Fibroblast of skin of abdomen (primary cell): ENCODE measurements at regions not wholly inside any gene's neighbourhood (a gene's known extent, or its start where the extent isn't known, plus 50 kb on each side); places are given as distances from the start of the nearest gene placed in this dataset.
"Not testable (repeated sequence)": the region's sequence is repeated elsewhere in the genome, so short reads cannot be mapped to it uniquely, and the experiment has no call there.

Source experiments
- DNase-seq: peaks from one replicate; pipeline ENCODE4 v3.0.0-alpha.2; 2013

DNA sequence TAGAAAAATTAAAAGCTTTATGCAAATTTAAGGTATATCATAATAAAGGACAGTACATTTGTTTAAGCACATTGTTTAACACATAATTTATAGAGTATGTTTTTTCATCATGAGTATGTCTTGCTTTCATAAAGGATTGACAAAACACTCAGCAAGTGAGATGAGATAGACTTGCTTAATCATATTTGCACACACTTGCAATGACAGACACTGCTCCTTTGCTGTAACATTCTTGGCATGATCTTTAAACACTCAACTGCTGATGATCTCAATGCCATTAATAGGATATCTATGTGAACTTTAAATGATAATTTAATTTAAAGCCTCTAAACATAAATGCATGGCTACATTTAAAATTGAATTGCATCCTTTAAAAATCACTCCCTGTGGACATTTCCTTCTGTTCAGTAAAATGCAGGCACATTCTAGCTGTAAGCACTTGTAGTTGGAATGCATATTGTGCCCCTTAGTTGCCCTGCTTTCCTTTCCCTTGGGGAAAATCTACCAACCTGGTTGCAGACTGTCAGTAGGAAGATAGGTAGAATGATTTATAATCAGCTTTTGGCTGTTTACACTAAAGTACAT is 979.0 kb downstream of the TMTC2 start:
- no peak for DNase-seq

DNA sequence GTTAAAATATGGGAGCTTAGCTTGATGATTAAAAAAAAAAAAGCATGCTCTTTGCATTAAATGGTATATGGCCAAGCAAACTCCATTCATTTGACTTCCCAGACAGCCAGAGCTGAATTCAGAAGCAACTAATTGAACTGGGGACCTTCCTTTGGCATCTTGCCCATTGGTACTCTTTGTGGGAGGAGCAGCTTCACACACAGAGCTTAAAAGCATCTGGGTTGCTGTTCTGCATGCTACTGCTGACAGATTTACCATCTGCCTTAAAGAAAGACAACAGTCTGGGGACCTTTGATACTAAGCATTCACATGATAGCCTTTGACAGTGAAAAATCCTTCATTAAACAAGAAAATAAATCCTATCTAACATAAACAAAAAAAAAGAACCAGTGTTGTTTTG is 977.9 kb downstream of the TMTC2 start:
- peak; percentile 13 for DNase-seq

GRCh38 chr12:83660727-83661358 is 974.1 kb downstream of the TMTC2 start:
- DNase-seq: no peak

GRCh38 chr12:83659321-83659720 is 972.6 kb downstream of the TMTC2 start:
- DNase-seq: no peak

DNA sequence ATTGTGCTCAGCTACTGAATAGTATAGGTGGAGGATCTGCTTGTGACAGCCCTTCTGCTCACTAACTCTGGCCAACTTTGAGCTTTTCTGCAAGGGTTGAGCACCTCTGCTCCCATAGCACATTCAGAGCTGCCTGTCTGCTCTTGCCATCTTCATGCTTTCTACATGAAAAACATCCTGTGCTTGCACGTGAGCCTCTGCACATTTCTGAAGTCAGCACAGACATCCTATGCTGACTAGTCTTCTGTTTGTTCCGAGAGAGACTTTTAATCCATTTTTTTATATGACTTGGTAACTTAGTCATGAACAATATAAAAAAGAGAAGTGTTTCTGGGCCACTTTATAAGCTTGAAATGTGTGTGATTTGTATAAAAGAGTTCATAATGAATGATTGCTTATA is 969.3 kb downstream of the TMTC2 start:
- no peak for DNase-seq

GRCh38 chr12:83642205-83642604 is 955.5 kb downstream of the TMTC2 start:
- no peak for DNase-seq

DNA sequence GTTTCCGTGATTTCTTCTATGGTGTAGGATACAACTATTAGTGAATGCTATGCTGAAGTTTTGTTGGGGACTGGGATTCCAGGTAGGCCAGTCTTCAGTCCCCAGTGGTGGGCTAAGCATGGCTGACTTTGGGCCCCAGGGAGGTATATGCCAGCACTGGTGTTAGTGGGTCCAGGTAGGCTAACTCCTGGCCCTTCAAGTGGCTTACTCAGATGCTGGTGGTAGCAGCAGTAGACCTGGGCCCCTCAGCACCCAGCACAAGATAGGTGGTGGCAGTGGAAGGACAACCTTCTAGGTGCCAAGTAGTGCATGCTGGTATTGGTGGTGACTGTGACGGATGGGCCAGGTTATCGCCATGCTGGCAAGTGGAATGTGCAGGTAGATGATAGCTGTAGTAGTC is 955.1 kb downstream of the TMTC2 start:
- DNase-seq: no peak

DNA sequence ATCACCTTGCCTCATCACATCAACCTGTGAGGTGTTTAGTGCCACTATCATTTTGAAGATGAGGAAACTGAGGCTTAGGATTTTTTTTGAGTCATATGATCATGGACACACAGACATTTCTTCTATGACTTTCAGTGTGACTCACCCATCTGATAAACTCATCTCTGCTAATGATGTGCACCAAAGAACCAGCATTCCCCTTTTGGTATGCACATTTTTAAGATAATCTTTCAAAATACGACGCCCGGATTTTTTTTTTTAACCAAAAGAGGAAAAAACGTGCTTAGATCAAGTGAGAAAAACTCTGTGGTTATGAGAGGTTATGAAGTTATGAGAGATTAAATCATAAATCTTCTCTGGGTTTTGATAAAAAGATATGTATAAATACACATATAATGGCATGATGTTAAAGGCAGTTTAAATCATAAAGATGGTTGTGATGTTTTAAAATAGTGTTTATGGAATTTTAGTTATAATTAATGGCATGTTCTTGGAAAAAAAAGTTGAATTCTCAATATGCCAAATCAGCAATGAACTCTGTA is 948.1 kb downstream of the TMTC2 start:
- peak; percentile 24 for DNase-seq

DNA sequence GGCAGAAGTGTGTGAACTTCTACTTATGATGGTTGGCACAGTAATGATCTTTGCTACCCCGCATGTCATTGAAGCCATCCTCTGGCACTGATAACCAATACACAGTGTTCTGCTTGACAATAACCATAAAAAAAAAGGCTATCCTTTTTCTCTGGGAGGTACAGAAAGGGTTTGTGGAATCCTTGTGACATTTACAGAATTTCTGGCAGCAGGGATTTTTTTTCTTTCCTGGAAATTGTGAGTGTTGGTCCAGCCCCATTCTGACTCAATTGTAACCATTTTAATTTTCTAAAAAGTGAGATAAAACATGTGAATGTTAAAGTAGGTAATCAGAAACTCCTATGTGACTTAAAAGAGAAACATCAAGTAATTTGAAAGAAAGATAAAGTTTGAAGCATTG is 943.8 kb downstream of the TMTC2 start:
- DNase-seq: no peak

- DNase-seq: no peak
These were observed 943.2 kb downstream of the TMTC2 start for GRCh38 chr12:83629931-83630330.

- DNase-seq: no peak
These were observed 935.5 kb downstream of the TMTC2 start for GRCh38 chr12:83622205-83622604.

GRCh38 chr12:83619973-83620372 is 933.3 kb downstream of the TMTC2 start:
- DNase-seq: no peak

- no peak for DNase-seq
These were observed 928.4 kb downstream of the TMTC2 start for GRCh38 chr12:83615152-83615551.

DNA sequence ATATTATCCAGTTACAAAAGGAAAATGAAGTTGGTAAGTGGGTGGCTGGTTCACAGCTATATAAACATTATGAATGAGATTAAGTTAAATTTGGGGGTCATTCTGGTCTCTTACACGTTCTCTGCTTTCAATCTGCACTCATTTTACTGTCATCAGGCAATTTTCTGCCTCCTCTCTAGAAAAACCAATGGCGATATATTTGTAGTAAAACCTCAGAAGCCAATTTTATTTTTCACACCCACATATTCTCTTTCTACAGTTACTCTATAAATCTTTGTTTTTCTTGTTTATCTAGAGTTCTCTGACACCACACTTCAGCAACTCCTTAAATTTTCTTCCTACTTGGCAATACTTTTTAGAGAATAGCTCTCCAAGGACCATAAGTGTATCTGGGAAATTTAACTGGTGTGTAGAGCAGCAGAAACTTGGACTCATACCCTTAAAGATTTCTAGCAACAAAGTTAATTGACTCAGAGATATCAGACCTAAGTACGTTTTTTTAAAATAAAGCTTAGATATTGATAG is 926.9 kb downstream of the TMTC2 start:
- no peak for DNase-seq

DNA sequence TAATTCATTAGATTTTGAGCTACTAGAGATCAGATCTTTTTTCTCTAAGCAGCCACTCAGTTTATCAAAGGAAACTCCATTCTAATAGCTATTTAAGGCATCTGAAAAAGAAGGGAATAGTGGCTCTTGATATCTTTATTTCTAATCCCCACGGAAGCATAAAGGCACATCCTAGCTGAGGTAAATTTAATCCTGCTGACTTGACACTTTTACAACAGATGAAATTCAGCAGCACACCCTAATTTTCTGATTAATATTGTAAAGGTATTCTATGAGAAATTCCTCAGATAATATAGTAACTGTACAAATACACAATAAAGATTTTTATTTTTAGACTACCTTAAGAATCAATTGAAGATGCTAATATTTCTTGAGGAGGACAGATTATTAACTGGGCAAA is 916.4 kb downstream of the TMTC2 start:
- no peak for DNase-seq

DNA sequence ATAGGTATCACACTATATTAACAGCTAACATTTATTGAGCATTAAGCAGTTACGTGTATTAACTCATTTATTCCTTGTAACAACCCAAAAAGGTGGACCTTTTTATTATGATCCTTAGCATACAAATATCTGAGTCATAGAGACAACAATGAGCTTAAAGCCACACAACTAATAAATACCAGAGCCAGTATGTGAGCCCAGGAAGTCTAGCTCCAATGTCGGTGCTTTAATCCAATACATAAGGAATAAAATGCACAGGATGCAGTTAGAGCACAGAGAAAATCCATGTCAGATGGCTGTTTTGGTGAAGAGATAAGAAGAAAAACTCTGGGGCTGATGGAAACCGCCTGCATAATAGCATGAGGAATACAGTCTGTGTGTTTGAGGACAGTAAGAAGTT is 888.6 kb downstream of the TMTC2 start:
- DNase-seq: no peak

DNA sequence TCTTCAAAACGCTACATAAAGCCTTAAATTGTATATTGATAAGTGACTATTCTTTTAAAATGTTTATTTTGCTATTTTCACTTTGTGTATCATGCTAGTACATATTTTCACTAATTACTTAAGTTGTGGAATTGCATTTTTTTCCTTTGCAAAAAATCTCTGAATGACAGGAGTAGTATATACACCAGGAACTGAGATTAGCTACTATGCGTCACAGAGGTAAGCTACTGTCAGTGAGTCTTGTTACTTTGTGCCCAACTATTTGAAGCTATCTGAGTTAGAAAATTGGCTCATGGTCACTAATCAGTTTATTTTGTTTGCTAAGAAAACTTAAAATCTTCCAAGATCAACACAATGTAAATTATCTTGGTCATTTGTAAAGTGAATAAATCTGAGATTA is 887.4 kb downstream of the TMTC2 start:
- no peak for DNase-seq

DNA sequence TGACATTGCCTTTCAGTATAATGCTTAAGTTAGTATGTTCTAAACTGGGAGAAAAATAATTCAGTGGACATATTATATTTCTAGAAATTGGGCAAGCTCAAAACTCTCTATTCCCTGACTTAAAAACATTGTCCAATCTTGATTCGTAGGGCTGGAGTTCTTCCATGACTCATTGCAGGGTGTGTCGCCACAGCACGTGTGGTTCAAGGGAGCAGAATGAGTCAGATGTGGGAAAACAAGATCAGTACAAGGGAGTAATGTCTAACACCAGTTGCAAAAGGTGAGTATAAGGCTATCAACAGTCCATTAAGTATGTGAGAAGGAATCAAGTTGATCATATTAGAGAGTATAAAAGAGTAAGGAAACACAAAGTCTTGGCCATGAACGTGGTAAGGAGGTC is 887.0 kb downstream of the TMTC2 start:
- DNase-seq: peak; percentile 66

GRCh38 chr12:83559650-83560049 is 872.9 kb downstream of the TMTC2 start:
- no peak for DNase-seq

- not testable (repeated sequence) for DNase-seq
These were observed 869.3 kb downstream of the TMTC2 start for GRCh38 chr12:83556040-83556439.

DNA sequence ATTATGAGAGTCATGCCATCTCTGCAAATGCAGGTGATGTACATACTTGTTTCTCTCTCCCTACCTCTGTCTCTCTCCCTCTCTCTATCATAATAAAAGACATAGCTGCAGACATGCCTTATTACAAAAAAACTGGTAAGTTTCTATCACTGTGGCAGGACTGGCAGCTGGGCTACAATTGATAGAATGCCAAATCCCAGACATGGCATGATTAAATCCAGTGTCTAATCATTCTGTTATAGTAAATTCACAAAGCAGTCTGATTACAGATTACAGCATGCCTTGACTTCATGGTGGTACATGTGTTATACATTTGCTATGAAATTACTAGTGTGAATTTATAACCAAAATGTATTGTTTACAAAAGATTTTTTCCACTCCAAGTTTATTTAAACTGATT is 854.7 kb downstream of the TMTC2 start:
- DNase-seq: no peak

DNA sequence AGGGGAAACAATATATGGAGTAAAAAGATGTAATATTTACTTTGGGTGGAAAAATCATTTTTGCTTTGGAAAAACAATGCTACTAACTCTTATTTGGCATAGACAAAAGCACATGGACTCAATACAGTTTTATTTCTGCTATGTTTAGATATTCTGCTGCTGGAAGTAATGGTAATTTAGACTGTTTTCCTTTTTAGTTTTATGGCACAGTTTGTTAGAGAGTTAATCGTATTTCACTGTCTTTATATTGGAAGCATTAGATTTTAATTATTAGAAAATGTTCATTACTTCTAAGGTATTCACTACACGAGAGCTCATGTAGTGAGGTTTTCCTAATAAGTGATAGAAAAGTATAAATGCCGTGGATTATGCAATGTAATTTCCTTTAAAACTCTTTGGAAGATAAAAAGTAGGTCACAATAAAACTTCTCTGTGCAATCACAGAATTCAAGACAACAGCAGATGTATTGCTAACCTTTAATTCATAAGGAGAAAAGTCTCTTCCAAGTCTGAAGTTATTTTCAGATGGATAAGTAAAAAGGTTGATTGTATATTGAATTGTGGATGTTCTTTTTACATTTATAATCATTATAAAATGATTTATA is 851.8 kb downstream of the TMTC2 start:
- no peak for DNase-seq

DNA sequence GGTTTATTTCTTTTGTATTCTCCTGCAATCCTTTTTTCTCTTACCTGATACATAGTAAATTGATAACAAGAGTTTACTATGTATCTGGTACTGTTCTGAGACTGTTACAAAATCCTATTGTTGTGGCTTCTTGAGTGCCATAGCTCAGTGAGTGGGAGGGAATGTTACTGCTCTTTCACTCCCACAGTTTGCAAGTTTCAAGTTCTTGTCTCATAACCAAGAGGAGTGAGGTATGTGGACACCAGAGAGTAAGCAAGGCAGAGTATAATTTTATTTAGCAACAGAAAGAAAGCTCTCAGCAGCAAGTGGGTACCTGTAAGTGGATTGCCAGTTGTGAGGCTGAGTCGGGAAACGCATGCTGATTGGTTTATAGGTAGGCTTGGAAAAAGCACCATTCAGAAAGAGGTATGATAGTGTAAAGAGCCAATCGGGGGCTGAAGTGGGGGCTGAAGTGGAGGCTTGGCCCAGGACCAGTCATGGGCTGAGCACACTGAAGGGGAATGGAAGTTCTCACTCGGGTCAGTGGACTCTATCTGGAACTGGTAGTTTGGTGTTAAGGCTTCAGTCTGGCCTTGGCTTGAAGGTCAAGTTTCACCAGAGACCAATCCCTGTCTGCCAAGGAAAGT is 850.8 kb downstream of the TMTC2 start:
- peak; percentile 4 for DNase-seq
